Activated CD4-positive, alpha-beta T cell treated with anti-CD3 and anti-CD28 coated beads, Interleukin-2, amount 50 U/mL, for 24 hours (primary cell): ENCODE measurements at regions not wholly inside any gene's neighbourhood (a gene's known extent, or its start where the extent isn't known, plus 50 kb on each side); places are given as distances from the start of the nearest gene placed in this dataset.

Source experiments
- DNase-seq, 2 donors: peaks; one replicate each; pipeline ENCODE4 v3.0.0-alpha.2; 2020; ENCODE audit warnings: low read depth in 1 of 2, low spot score in 1 of 2

DNA sequence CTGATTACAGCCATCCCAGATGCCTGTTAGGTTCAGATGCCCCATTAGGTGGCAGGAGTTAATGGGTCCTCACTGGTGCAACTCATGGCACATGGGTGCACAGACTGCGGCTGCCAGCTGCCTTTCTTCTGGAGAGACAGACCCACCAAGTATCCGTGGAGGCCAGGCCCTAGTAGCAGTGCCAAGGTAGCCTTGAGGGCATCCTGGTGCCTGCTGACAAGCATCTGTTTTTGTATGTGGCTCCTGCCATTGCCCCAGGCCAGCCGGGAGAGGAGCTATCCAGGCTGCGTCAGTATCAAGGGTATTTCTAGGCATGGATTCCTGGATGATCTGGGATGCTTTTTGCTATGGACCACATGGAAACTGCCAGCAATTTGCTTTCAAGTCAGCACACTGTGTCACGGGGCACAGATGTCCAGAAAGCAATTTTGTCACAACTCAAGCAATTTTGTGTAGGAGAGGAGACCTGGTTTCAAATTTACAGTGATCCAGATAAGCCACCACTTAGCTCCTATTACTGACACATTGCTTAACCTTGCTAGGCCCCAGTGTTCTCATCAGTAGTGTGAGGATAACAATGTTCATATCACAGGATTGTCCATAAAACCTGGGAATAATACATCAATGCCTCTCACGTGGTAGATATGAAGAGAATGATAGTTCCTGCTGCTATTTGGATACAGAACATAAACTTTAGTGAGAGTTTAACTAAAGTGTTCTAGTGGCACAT is 815.1 kb upstream of the RAB6C start:
- no peak for DNase-seq

DNA sequence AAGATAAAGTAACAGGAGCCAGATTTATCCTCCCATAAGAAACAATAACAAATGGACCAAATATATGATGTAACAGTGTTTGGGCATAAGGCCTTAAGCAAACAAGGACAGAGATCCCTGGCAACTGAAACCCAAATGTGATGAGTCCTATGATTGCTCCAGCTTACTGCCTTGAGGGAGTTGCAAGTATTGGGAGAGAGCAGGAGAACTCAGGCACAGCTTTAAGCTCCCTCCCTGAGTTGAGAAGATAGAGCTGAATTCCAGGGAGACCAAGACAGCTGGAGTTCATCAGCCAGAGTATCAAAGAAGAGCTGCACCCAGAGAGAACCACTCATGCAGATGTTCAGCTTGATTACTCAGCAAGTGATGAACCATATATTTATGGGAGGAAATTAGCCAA is 814.5 kb upstream of the RAB6C start:
- no peak for DNase-seq

DNA sequence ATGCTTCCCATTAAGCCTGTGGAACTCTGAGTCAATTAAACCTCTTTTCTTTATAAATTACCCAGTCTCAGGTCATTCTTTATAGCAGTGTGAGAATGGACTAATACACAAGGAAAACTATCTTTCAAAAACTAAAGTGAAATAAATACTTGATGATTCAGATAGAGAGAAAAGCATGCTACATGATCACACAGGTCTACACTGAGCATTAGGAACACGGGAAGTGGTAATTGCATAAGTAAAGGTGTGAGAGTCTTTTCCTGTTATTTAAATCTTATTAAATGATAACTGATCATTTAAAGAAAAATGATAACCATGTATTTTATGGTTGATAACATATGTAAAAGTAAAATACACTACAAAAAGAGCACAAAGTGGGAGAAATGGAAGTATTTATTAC is 812.0 kb upstream of the RAB6C start:
- DNase-seq = no peak

DNA sequence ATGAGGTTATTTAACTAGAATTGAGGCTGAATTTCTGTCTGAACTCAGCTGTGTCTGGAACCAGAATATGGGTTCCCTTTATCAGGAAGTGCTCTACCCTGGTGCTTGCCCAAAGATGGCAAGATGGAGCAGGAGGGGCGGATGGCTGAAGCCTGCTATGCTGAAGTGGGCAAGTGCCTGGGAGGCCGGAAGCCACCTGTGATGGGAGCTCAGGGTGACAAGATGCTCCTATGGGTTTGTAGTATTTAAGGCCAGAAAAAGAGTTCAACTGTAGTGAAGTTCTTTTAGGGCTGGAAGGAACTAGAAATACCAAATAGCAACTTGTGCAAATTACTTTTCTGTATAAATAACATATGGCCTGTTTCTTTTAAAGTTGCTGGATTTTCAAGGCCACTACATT is 808.9 kb upstream of the RAB6C start:
- no peak for DNase-seq

DNA sequence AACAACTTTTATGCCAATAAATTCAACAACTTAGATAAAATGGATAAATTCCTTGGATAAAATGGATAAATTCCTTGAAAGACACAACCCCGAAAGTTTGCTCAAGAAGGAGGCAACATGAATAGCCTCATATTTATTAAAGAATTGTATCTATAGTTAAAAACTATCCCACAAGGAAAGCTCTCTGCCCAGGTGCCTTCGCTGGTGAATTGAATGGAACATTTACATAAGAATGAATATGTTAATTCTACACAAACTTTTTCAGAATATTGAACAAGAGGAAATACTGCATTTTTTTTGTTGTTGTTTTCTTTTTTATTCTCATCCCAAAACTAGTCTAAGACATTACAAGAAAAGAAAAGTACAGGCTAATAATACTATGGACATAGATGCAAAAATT is 805.3 kb upstream of the RAB6C start:
- no peak for DNase-seq

DNA sequence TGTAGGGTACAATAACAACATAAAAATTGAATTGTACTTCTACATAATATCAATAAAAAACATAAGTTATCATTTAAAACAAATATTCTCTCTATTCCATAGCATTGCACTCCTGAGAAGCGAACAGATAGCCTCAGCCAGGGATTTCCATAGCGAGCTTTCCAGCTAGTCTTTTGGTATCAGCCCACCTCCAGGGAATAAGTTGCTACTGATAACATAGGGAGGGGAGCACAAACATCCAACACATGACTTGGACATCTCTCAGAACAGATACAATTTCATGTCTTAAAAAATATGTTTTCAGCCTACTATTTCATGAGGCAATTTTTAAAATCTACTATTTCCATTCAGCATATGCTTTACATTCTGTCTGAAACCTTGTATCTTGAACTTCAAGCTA is 804.4 kb upstream of the RAB6C start:
- no peak for DNase-seq

GRCh38 chr2:129176375-129176774 is 803.1 kb upstream of the RAB6C start:
- no peak for DNase-seq

GRCh38 chr2:129178356-129178755 is 801.1 kb upstream of the RAB6C start:
- no peak for DNase-seq

GRCh38 chr2:129179199-129179598 is 800.3 kb upstream of the RAB6C start:
- DNase-seq = no peak

DNA sequence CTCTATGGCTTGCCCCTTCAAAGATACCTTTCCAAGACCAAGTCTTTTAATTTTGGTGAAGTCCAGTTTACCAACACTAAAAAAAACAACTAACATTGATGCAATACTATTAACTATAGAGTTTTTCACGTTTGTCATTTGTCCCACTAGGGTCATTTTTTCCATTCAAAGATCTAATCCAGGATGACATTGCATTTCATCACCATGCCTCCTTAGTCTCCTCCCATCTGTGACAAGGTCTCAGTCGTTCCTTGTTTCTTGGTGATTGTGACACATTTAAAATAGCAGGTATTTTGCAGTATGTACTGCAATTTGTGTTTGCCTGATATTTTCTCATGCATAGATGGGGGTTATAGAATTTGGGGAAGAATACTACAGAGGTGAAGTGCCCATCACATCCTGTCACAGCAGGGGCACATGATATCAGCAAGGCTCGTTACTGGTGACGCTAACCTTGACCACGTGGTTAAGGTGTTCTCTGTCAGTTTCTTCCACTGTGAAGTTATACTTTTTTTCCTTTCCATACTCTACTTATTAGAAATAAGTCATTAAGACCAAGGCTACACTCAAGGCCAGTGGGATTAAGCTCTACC is 799.2 kb upstream of the RAB6C start:
- no peak for DNase-seq

DNA sequence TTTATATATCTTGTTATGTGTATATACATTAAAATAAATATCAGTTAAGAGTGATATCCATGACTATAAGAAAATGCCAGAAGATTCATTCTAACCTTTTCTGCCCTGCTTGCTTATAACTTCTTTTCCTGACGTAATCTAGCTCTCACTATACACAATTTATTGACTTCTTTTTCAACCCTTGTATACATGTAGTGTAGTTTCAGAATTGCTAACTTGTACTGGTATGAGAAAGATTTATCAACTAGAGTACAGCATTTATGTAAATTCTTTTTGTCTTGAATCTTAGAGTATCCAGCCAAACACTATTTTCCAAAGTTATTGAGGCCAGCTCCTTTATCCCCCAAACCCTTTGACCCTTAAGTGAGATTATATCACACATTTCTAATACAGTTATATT is 798.0 kb upstream of the RAB6C start:
- no peak for DNase-seq

DNA sequence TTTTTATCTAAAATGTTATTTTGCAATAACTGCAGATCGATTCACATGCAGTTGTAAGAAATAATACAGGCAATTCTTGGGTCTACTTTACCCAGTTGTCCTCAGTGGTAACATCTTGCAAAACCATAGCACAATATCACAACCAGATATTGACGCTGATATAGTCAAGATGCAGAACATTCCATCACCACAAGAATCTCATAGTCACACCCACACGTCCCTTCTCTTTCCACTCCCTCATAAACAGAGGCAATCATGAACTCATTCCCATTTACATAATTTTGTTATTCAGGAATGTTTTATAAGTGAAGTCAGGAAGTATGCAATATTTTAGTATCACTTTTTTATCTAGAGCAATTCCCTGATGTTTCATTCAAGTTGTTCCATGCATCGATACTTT is 797.5 kb upstream of the RAB6C start:
- no peak for DNase-seq

DNA sequence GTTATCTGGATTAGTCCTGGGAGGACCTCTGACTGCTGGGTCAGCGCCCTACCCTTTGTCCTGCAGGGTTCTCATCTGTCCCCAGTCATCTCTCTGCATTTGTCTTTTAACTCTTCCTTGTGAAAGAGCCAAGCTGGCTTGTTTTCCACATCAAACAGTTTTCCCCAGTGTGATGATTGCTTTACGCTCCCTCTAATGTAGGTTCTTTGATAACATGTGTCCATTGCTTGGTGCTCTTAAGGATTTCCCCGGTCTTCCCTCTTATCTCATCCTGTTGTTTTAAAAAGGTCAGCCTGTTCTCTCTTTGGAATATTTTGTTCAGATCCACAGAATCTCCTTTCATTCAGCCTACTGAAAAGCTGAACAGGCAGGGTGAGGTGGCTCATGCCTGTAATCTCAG is 792.1 kb upstream of the RAB6C start:
- DNase-seq = no peak

DNA sequence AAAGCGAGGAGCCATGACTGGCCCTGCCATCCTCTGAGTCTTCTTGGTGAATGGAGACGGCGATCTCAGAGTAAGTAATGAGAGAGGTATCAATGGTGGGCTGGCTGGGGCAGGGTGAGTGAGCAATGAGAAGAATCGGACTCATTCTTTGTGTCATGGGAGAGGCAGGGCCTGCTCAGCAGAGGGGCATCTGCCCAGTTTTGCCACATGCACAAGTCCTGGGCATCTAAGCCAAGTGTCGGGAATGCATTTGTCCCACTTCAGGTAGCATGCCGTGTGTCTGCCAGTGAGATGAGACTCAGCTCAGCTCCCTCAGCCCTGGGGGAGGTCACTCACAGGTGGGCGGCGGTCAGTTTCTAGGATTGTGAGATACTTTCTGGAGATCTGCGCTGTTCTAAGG is 791.0 kb upstream of the RAB6C start:
- no peak for DNase-seq

DNA sequence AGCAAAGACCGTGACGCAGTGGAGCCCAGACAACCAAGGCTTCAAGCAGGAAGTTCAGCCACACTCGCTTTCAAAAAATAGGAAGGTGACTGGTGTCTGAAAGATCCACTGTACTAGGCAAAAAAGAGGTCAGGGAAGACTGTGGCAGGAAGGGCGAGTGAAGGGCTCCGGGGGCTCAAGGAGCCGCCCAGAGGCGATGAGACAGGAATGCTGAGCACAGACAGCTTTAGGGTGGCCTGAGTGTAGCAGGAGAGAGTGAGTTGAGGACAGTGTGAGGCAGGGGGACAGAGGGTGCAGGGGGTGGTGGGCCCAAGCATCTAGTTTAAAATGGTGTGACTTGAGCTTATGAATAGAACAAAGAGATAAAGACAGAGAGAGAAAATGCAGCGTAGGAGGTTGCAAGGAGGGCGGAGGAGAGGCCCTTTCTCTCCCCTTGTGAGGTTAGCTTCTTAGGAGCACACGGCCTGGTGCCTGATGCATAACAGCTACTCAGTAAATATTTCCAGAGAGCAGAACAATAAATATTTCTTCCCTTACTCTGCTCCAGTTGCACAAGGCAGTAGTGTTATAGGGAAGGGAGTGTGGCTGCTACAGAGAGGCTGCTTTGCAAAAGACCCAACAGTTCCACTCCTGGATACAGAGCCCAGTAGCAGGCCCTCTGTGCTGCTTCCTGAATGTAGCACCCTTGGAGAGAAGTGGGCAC is 789.7 kb upstream of the RAB6C start:
- no peak for DNase-seq

- no peak for DNase-seq
These were observed 789.0 kb upstream of the RAB6C start for GRCh38 chr2:129190494-129190893.

- no peak for DNase-seq
These were observed 787.9 kb upstream of the RAB6C start for GRCh38 chr2:129191530-129191929.

DNA sequence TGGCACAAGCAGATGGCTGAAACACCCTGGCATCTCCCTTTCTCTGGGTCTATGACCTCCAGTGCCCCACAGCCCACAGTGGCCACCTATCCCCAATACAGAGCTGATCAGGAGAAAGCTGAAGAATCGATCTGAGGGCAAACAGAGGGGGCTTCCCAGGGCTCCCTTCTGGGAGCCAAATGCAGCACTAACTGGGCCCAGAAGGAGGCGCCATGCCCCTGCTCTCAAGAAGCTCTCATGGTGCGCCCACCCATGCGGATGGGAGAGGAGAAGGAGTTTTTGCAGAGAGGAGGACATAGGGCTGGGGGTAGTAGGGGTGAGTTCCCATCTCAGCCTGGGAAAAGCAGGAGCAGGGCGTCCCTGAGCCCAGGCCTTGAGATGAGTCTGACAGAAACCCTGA is 787.3 kb upstream of the RAB6C start:
- no peak for DNase-seq

- DNase-seq = no peak
These were observed 786.6 kb upstream of the RAB6C start for GRCh38 chr2:129192841-129193253.

- DNase-seq = no peak
These were observed 785.5 kb upstream of the RAB6C start for GRCh38 chr2:129193961-129194360.

DNA sequence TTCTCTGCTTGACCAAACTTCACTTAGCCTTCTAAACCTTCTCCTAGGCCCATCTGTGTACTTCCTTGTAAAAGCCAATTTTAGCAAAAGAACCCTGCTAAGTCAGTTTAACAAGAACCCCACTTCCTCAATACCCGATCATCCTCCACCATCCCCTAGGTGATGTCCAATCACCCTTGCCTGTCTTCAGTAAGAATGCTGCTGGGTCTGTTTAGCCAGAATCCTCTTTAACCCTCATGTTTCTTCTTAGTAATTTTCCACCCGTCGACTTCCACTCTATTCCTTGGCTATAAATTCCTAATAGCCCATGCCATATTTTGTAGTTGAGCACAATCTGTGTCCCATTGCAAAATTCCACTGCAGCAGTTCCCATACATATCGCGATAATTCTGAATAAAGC is 780.0 kb upstream of the RAB6C start:
- DNase-seq = no peak

GRCh38 chr2:129201696-129202095 is 777.8 kb upstream of the RAB6C start:
- no peak for DNase-seq

DNA sequence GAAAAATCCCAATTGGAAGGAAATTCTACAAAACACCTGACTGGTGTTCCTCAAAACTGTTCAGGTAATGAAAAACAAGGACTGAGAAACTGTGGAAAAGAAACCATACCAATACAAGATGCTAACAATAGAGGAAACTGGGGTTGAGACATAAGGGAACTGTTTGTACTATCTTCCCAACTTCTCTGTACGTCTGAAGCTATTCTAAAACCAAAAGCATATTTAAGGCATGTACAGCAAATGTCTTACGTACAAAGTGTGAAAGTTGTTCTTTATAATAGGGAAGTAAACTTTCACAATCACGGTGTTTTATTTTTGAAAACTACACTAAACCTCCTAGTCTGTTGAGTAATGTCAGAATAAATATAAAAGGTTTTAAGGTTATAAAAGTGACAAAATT is 776.1 kb upstream of the RAB6C start:
- no peak for DNase-seq
